HL-60 (cell line): ENCODE measurements at regions not wholly inside any gene's neighbourhood (a gene's known extent, or its start where the extent isn't known, plus 50 kb on each side); places are given as distances from the start of the nearest gene placed in this dataset.
"Not testable (repeated sequence)": the region's sequence is repeated elsewhere in the genome, so short reads cannot be mapped to it uniquely, and the experiment has no call there.

Experiments used
- DNase-seq, 2 experiments: peaks; one replicate each; pipeline ENCODE4 v3.0.0-alpha.2; 2010 to 2020; ENCODE audit warnings: low read depth in 1 of 2, low spot score in 1 of 2
- H3K27ac ChIP-seq: fragments of 250-450 bp; sonication (Bioruptor Pico); replicated peaks from 2 replicates; pipeline ENCODE4 v1.5.1; 2020; ENCODE audit warnings: mild to moderate bottlenecking, moderate library complexity
- H3K27me3 ChIP-seq: fragments of 250-450 bp; sonication (Bioruptor Pico); 2 replicates; pipeline ENCODE4 v1.5.1; 2021; ENCODE audit warnings: mild to moderate bottlenecking, moderate library complexity; ENCODE audit not compliant: insufficient read depth, poor library complexity, severe bottlenecking
- H3K4me3 ChIP-seq: replicated peaks from 2 replicates; pipeline ENCODE4 v1.5.1; 2011; ENCODE audit warnings: mild to moderate bottlenecking, control low read depth, low read length; ENCODE audit not compliant: insufficient read depth
- GABPA ChIP-seq: IDR thresholded peaks from 2 replicates; pipeline ENCODE4 v1.6.1; 2012; ENCODE audit warnings: low read depth
- POLR2AphosphoS5 ChIP-seq: IDR thresholded peaks from 2 replicates; pipeline ENCODE4 v1.6.1; 2012; ENCODE audit warnings: low read depth
- SPI1 ChIP-seq: IDR thresholded peaks from 2 replicates; pipeline ENCODE4 v1.6.1; 2012; ENCODE audit warnings: low read depth, mild to moderate bottlenecking, borderline replicate concordance
- TF ChIP-seq, protein P1 (sequence below): IDR thresholded peaks from one replicate; pipeline ENCODE4 v1.5.1; 2011; ENCODE audit warnings: low read length, control low read depth, inconsistent platforms; ENCODE audit not compliant: insufficient read depth
- TF ChIP-seq, protein P2 (sequence below): IDR thresholded peaks from 2 replicates; pipeline ENCODE4 v1.6.1; 2012; ENCODE audit warnings: low read depth; ENCODE audit not compliant: insufficient replicate concordance

DNA sequence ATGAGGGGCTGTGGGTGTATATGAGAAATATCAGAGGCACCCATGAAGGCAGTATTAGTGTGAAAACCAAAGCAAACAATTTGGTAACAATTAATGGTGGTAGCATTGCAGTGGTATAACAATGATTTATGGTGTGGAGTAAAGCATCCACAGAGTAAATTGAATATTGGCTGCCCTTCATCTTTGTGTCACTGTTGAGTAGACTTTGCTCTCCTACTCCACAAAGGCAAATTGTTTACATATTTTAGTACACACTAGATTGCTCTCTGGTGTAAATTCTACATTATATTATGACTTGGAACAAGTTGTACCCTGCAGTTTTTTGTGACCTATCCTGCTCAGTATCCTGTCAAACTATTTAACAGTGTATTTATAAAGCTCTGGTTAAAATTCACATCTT, 455.5 kb upstream of the RORB start:
- no peak for TF ChIP-seq POLR2AphosphoS5
- no peak for TF ChIP-seq SPI1
- TF ChIP-seq GABPA: no peak
- TF ChIP-seq, protein P1, sequence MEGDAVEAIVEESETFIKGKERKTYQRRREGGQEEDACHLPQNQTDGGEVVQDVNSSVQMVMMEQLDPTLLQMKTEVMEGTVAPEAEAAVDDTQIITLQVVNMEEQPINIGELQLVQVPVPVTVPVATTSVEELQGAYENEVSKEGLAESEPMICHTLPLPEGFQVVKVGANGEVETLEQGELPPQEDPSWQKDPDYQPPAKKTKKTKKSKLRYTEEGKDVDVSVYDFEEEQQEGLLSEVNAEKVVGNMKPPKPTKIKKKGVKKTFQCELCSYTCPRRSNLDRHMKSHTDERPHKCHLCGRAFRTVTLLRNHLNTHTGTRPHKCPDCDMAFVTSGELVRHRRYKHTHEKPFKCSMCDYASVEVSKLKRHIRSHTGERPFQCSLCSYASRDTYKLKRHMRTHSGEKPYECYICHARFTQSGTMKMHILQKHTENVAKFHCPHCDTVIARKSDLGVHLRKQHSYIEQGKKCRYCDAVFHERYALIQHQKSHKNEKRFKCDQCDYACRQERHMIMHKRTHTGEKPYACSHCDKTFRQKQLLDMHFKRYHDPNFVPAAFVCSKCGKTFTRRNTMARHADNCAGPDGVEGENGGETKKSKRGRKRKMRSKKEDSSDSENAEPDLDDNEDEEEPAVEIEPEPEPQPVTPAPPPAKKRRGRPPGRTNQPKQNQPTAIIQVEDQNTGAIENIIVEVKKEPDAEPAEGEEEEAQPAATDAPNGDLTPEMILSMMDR: no peak
- TF ChIP-seq, protein P2, sequence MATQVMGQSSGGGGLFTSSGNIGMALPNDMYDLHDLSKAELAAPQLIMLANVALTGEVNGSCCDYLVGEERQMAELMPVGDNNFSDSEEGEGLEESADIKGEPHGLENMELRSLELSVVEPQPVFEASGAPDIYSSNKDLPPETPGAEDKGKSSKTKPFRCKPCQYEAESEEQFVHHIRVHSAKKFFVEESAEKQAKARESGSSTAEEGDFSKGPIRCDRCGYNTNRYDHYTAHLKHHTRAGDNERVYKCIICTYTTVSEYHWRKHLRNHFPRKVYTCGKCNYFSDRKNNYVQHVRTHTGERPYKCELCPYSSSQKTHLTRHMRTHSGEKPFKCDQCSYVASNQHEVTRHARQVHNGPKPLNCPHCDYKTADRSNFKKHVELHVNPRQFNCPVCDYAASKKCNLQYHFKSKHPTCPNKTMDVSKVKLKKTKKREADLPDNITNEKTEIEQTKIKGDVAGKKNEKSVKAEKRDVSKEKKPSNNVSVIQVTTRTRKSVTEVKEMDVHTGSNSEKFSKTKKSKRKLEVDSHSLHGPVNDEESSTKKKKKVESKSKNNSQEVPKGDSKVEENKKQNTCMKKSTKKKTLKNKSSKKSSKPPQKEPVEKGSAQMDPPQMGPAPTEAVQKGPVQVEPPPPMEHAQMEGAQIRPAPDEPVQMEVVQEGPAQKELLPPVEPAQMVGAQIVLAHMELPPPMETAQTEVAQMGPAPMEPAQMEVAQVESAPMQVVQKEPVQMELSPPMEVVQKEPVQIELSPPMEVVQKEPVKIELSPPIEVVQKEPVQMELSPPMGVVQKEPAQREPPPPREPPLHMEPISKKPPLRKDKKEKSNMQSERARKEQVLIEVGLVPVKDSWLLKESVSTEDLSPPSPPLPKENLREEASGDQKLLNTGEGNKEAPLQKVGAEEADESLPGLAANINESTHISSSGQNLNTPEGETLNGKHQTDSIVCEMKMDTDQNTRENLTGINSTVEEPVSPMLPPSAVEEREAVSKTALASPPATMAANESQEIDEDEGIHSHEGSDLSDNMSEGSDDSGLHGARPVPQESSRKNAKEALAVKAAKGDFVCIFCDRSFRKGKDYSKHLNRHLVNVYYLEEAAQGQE: no peak
- no peak for DNase-seq
- H3K27ac ChIP-seq: no peak overlapping the region
- no peaks in the 10 kb centered on the region for H3K27me3 ChIP-seq
- no peak overlapping the region for H3K4me3 ChIP-seq

- no peaks in the 10 kb centered on the region for H3K27me3 ChIP-seq
- no peak for DNase-seq
- H3K27ac ChIP-seq: no peak overlapping the region
- TF ChIP-seq POLR2AphosphoS5: no peak
- no peak for TF ChIP-seq GABPA
- no peak for TF ChIP-seq SPI1
- H3K4me3 ChIP-seq: no peak overlapping the region
These were observed 452.3 kb upstream of the RORB start for GRCh38 chr9:74044844-74045243.

DNA sequence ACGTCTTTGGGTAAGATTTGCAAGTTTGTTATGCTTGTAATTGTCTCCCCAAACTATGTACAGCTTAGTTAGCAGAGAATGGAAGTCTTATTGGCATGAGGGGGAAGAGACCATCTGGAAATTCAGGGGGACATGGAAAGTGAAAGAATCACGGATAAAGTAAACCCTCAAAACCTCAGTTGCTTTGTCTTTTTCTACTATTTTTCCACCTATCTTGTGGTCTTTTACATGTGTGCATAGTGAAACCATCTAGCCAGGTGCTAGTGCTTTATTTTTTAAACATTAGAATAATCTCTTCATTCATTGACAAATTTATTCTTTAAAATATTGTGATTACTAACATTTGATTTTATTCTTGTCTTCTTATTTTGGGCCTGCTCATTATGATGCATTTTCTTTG, 441.1 kb upstream of the RORB start:
- Histone ChIP-seq H3K27me3 (no peaks in the 10 kb centered on the region), H3K27ac (no peak overlapping the region), H3K4me3 (no peak overlapping the region)
- no peak for DNase-seq
- no peak for TF ChIP-seq GABPA
- no peak for TF ChIP-seq SPI1
- TF ChIP-seq, protein P1: no peak
- no peak for TF ChIP-seq POLR2AphosphoS5
- TF ChIP-seq, protein P2: no peak

GRCh38 chr9:74057051-74057450, 440.1 kb upstream of the RORB start:
- H3K27me3 ChIP-seq, H3K4me3 ChIP-seq, DNase-seq, H3K27ac ChIP-seq: not testable (repeated sequence)

DNA sequence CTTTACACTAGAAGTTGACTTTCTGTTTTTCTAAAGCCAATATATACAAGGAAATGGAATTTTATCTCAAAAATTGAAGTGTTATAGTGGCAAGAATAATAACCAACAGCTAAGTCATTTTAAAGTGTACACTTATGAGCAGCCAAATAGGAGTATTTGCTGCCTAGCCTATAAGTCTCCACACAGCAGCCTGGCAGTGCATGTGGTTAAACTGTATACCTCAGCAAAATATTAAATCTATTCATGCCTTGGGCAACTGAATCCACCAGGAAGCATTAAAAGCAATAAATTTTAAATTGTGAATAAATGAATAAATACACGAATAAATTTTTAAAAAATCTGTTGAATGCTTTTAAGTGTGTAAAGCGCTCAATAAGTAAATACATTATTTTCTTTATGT, 432.4 kb upstream of the RORB start:
- no peak for DNase-seq
- no peak overlapping the region for H3K4me3 ChIP-seq
- H3K27me3 ChIP-seq: no peaks in the 10 kb centered on the region
- TF ChIP-seq POLR2AphosphoS5 (no peak), GABPA (no peak), SPI1 (no peak)
- TF ChIP-seq, protein P1: no peak
- TF ChIP-seq, protein P2: no peak
- no peak overlapping the region for H3K27ac ChIP-seq
